H1 (cell line): ENCODE measurements at regions not wholly inside any gene's neighbourhood (a gene's known extent, or its start where the extent isn't known, plus 50 kb on each side); places are given as distances from the start of the nearest gene placed in this dataset.

ENCODE experiments used
- BCL11A ChIP-seq, 2 experiments: IDR thresholded peaks; one replicate each; pipeline ENCODE4 v1.6.1; 2011; ENCODE audit warnings: low read depth in 2 of 2, low read length in 2 of 2, mild to moderate bottlenecking in 2 of 2
- EP300 ChIP-seq, 2 experiments: IDR thresholded peaks; 1 replicate in 1 of 2; 2 replicates in 1 of 2; pipeline ENCODE4 v1.6.1; 2011 to 2012; ENCODE audit warnings: low read depth in 2 of 2, low read length in 2 of 2, mild to moderate bottlenecking in 2 of 2, borderline replicate concordance in 1 of 2, inconsistent platforms in 1 of 2, moderate library complexity in 1 of 2
- KDM5A ChIP-seq: fragments of 200-600 bp; IDR thresholded peaks from 2 replicates; pipeline ENCODE4 v1.7.1; 2012; ENCODE audit warnings: mild to moderate bottlenecking, low read length, inconsistent platforms, mixed read lengths
- POU5F1 ChIP-seq: IDR thresholded peaks from 2 replicates; pipeline ENCODE4 v1.6.1; 2011; ENCODE audit warnings: low read depth, mild to moderate bottlenecking, low read length, moderate library complexity
- RBBP5 ChIP-seq: IDR thresholded peaks from 2 replicates; pipeline ENCODE4 v1.7.1; 2012; ENCODE audit warnings: low read depth, mild to moderate bottlenecking, inconsistent platforms, low read length, moderate library complexity, borderline replicate concordance
- RFX5 ChIP-seq: IDR thresholded peaks from 2 replicates; pipeline ENCODE4 v1.6.1; 2011; ENCODE audit warnings: low read depth, low read length, improper control_type of control experiment, borderline replicate concordance
- RXRA ChIP-seq: IDR thresholded peaks from 2 replicates; pipeline ENCODE4 v1.6.1; 2011; ENCODE audit warnings: low read depth, mild to moderate bottlenecking, low read length, moderate library complexity; ENCODE audit not compliant: insufficient read depth
- SIN3A ChIP-seq, 2 experiments: IDR thresholded peaks in 1 of 2; conservative IDR thresholded peaks in 1 of 2; 2 replicates each; pipeline ENCODE4 v1.6.1; 2011 to 2012; ENCODE audit warnings: low read length in 2 of 2, improper control_type of control experiment in 1 of 2, low read depth in 1 of 2, mild to moderate bottlenecking in 1 of 2
- TAF1 ChIP-seq: IDR thresholded peaks from 2 replicates; pipeline ENCODE4 v1.6.1; 2011; ENCODE audit warnings: mild to moderate bottlenecking, low read depth, low read length
- TBP ChIP-seq: IDR thresholded peaks from 2 replicates; pipeline ENCODE4 v1.6.1; 2011; ENCODE audit warnings: low read depth, low read length, improper control_type of control experiment
- TEAD4 ChIP-seq: IDR thresholded peaks from 2 replicates; pipeline ENCODE4 v1.6.1; 2012; ENCODE audit warnings: low read depth, low read length, inconsistent platforms, mixed read lengths
- YY1 ChIP-seq: IDR thresholded peaks from 2 replicates; pipeline ENCODE4 v1.6.1; 2011; ENCODE audit warnings: low read depth, mild to moderate bottlenecking, low read length
- TF ChIP-seq, protein P1 (sequence below): fragments of 300-600 bp; sonication (generic); IDR thresholded peaks from 2 replicates; pipeline ENCODE4 v1.7.1; 2012; ENCODE audit warnings: low read length, moderate library complexity, mild to moderate bottlenecking, inconsistent platforms; ENCODE audit not compliant: insufficient replicate concordance

DNA sequence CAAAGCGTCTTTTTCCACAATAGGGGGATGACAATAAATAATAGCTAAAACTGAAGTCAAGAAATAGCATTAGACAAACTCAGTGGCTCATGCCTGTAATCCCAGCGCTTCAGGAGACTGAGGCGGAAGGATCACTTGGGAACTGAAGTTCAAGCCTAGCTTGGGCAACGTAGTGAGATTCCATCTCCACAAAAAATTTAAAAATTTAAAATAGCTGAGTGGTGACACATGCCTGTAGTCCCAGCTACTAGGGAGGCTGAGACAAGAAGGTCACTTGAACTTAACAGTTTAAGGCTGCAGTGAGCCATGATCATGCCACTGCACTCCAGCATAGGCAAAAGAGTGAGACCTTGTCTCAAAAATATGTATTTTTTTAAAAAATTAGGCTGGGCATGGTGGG is 107.9 kb downstream of the AKR1D1 start (continued):
- TF ChIP-seq, protein P1, sequence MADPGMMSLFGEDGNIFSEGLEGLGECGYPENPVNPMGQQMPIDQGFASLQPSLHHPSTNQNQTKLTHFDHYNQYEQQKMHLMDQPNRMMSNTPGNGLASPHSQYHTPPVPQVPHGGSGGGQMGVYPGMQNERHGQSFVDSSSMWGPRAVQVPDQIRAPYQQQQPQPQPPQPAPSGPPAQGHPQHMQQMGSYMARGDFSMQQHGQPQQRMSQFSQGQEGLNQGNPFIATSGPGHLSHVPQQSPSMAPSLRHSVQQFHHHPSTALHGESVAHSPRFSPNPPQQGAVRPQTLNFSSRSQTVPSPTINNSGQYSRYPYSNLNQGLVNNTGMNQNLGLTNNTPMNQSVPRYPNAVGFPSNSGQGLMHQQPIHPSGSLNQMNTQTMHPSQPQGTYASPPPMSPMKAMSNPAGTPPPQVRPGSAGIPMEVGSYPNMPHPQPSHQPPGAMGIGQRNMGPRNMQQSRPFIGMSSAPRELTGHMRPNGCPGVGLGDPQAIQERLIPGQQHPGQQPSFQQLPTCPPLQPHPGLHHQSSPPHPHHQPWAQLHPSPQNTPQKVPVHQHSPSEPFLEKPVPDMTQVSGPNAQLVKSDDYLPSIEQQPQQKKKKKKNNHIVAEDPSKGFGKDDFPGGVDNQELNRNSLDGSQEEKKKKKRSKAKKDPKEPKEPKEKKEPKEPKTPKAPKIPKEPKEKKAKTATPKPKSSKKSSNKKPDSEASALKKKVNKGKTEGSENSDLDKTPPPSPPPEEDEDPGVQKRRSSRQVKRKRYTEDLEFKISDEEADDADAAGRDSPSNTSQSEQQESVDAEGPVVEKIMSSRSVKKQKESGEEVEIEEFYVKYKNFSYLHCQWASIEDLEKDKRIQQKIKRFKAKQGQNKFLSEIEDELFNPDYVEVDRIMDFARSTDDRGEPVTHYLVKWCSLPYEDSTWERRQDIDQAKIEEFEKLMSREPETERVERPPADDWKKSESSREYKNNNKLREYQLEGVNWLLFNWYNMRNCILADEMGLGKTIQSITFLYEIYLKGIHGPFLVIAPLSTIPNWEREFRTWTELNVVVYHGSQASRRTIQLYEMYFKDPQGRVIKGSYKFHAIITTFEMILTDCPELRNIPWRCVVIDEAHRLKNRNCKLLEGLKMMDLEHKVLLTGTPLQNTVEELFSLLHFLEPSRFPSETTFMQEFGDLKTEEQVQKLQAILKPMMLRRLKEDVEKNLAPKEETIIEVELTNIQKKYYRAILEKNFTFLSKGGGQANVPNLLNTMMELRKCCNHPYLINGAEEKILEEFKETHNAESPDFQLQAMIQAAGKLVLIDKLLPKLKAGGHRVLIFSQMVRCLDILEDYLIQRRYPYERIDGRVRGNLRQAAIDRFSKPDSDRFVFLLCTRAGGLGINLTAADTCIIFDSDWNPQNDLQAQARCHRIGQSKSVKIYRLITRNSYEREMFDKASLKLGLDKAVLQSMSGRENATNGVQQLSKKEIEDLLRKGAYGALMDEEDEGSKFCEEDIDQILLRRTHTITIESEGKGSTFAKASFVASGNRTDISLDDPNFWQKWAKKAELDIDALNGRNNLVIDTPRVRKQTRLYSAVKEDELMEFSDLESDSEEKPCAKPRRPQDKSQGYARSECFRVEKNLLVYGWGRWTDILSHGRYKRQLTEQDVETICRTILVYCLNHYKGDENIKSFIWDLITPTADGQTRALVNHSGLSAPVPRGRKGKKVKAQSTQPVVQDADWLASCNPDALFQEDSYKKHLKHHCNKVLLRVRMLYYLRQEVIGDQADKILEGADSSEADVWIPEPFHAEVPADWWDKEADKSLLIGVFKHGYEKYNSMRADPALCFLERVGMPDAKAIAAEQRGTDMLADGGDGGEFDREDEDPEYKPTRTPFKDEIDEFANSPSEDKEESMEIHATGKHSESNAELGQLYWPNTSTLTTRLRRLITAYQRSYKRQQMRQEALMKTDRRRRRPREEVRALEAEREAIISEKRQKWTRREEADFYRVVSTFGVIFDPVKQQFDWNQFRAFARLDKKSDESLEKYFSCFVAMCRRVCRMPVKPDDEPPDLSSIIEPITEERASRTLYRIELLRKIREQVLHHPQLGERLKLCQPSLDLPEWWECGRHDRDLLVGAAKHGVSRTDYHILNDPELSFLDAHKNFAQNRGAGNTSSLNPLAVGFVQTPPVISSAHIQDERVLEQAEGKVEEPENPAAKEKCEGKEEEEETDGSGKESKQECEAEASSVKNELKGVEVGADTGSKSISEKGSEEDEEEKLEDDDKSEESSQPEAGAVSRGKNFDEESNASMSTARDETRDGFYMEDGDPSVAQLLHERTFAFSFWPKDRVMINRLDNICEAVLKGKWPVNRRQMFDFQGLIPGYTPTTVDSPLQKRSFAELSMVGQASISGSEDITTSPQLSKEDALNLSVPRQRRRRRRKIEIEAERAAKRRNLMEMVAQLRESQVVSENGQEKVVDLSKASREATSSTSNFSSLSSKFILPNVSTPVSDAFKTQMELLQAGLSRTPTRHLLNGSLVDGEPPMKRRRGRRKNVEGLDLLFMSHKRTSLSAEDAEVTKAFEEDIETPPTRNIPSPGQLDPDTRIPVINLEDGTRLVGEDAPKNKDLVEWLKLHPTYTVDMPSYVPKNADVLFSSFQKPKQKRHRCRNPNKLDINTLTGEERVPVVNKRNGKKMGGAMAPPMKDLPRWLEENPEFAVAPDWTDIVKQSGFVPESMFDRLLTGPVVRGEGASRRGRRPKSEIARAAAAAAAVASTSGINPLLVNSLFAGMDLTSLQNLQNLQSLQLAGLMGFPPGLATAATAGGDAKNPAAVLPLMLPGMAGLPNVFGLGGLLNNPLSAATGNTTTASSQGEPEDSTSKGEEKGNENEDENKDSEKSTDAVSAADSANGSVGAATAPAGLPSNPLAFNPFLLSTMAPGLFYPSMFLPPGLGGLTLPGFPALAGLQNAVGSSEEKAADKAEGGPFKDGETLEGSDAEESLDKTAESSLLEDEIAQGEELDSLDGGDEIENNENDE = no peak
- TF ChIP-seq KDM5A (no peak), RXRA (no peak), YY1 (no peak), TAF1 (no peak), BCL11A (IDR thresholded peaks at IDR 0.05; ENCODE audit: low read depth in 2 of 2, low read length in 2 of 2) (no peak), TEAD4 (no peak), RBBP5 (no peak), RFX5 (no peak), TBP (no peak), POU5F1 (no peak), EP300 (IDR thresholded peaks at IDR 0.05; ENCODE audit: borderline replicate concordance in 1 of 2, low read depth in 2 of 2, low read length in 2 of 2) (no peak), SIN3A (conservative IDR thresholded peaks at IDR 0.05 in 1 of 2, IDR thresholded peaks at IDR 0.05 in 1 of 2; ENCODE audit: low read depth in 1 of 2, low read length in 2 of 2) (no peak)
